KBM-7 (cell line): ENCODE measurements at regions not wholly inside any gene's neighbourhood (a gene's known extent, or its start where the extent isn't known, plus 50 kb on each side); places are given as distances from the start of the nearest gene placed in this dataset.

Experiments
- DNase-seq: peaks from one replicate; pipeline ENCODE4 v3.0.0-alpha.2; 2015
- in situ Hi-C: fragments of 300-500 bp; cut with MboI; formaldehyde crosslinking; loops from 2 replicates; pipeline ENCODE4 v1.14.3; 2020; ENCODE audit warnings: low sequenced_read_pairs, low pct_unique_long_range_greater_than_20kb, mixed read lengths

DNA sequence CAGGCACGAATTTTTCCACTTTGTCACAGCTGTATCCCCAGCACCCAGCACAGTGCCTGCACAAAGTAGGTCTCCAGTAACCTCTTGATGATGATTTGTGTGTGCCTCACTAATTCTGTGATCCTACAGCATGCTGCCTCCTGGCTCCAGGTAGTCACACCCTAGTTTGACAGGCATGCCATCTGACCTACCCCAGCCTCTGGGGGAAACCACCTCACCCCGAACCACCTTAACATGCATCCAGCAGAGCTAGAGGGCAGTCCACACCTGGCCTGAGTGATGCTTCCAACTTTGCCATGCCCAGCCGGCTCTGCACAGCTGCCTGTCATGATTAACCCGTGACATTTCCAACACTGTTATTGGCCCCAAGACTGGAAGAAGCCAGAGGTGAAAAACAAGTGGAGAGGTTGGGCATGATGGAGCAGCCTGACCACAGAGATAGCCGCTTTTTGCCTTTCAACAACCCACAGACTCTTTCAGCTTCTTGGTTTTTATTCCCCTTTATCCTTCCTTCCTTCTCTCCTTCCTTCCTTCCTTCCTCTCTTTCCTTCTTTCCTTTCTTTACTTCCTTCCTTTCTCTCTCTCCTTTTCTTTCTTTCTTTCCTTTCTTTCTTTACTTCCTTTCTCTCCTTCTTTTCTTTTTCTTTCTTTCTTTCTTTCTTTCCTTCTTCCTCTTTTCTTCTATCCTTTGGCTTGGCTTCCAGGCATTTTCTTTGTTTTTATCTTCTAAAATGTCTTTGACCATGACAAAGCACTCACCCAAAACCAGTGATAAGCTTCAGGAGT lies 294.4 kb upstream of the SIX2 start:
- DNase-seq: no peak
- in situ Hi-C loops: no loop called here

DNA sequence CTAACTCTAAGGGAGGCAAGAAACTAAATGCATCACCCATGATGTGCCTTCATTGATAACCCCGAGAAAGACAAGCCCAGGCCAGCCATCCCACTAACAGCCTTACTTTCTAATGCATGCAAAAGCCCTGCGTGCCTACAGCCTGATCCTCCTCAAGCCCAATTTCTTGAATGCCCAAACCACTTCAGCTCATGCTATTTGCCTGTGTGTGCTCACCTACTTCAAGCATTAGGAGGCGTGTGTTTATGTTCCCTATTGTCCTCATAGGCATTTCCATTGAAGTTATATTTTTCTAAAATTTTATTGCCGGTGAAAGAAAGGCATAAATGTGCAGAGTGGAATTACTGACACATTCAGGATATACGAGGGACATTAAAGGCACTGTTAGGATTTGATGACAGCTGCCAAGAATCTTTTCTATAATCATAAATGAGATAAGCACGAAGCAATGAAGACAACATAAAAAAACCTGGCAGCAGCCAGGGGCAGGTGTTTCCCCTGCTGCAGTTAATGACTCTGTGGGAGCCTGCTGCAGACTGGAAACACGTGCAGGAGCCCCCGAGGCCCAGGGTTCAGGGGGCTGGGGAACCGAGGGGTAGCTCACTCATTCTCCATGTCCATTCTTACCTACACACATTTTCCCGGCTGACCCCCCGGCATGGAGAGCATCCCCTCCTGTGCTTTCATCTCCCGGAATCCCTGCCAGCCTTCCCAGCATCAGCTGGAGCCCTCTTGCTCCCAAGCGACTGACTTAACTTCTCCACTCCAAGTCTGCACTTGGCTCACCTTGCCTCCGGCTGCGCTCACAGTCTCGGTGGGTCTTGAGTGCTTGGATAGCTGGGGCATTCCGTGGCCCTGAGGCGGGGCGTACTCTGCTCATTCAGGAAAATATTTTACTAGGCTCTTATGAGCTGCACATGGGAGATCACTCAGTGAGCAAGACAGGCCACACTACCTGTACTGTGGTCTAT lies 292.3 kb upstream of the SIX2 start:
- in situ Hi-C loops: no loop called here
- no peak for DNase-seq

DNA sequence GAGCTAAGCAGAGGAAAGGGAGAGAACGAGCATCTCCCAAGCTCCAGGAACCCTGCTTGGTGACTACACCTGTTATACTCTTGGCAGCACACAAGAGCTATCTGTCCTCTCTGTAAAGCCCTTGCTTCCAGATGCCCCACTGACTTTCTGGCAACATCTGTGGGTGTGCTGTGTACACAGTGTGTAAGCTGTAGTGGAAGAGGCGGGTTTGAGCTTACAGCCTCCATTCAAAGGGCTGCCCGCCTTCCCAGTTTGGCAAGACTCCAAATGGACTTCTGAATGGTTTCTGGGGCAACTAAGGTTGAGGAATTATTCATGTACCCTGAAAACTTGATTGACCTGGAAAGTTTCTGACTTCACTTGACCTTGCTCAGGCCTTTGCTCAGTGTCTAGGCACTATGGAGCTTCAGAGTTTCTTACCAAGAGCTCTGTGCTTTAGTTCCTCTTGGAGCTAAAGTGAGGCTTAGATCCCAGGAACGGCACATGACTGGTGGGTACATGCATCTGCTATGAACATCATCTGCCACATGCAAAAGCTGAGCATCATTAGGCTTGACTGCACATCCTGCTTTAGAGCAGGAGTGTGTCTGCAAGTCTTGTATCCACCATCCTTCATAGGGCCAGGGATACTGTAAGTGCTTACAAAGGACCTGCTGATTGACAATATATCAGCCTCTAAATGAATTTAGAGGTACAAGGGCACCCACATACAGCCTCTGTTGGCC lies 290.9 kb upstream of the SIX2 start:
- no peak for DNase-seq
- in situ Hi-C loops: no loop called here

DNA sequence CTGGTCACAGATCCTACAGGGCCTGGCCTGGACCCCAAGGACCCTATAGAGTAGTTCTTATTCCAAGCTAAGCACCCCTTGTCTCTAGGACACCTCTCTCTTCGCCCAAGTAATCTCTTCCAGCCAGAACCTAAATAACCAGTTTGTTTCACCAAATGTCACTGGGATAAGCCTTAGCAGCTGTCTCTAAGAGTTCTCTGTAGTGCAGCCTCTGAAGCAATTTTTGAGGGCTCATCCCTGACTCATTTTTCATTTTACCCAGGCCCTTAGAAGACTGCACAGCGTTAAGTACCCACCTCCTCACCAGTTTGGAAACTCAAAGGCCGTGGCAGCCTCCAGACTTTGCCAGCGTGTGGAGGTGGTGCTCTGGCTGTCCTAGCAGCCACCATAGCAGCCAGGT lies 290.1 kb upstream of the SIX2 start:
- no peak for DNase-seq
- in situ Hi-C loops: no loop called here

DNA sequence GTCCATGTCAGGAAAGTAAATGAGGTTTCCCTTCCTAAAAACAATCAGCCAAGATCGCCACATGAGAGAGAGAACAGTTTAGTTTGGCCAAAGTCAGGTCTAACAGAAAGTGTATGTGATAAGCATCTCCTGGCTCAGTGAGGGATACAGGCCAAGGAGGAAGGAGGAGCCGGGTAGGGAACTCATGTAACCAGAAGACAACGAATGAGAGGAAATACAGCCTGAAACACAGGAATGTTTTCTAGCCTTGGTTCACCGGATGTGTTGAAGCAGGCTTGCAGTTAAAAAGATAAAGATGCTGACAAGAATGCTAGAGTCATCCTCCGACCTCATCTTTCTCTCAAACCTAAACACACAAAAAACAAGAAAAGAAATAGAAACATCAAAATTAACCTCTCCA lies 283.9 kb upstream of the SIX2 start:
- DNase-seq: no peak
- in situ Hi-C loops: no loop called here

DNA sequence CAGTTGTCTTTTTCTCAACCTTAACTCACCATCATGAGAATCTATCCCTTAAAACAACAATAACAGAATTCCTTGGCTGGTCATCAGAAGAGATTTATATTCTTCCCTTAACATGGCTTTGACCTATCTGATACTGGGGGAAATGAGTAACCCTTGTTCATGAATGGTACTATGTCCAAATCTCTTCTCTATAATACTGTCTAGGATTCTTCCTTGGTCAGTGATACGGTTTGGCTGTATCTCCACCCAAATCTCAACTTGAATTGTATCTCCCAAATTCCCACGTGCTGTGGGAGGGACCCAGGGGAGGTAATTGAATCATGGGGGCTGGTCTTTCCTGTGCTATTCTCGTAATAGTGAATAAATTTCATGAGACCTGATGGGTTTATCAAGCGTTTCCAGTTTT lies 282.0 kb upstream of the SIX2 start:
- in situ Hi-C loops: no loop called here
- no peak for DNase-seq

DNA sequence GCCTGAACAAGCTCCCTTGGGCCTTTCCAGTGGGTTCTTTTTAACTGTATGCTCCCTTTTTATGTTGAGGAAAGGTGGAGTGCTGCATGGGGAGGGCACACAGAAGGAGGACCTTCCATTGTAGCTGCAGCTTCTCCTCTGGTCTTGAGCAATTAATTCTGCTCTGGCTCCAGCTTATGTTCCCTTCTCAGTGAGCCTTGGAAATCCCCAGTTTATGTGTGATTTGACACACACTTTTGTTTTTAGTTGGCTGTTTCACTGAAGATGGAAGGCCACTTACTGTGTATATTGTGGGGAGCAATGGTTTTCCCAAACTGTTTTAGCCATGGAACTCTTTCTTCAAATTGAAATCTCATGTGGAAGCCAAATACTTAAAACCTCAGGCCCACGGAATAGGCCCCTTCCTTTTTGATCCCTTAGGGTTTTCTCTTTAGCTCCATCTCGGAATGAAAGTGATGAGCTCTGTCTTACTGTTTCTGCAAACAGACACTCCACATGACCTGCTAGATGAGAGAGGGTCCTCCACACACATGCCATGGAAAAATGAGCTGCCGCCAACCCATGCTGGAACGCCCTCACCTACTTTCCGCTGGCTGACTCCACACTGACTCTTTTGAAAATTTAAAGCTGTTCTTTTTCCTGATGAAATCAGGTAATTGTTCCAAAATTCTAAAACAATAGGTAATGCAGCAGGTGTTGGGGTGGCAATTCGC lies 280.9 kb upstream of the SIX2 start:
- DNase-seq: no peak
- in situ Hi-C loops: no loop called here

DNA sequence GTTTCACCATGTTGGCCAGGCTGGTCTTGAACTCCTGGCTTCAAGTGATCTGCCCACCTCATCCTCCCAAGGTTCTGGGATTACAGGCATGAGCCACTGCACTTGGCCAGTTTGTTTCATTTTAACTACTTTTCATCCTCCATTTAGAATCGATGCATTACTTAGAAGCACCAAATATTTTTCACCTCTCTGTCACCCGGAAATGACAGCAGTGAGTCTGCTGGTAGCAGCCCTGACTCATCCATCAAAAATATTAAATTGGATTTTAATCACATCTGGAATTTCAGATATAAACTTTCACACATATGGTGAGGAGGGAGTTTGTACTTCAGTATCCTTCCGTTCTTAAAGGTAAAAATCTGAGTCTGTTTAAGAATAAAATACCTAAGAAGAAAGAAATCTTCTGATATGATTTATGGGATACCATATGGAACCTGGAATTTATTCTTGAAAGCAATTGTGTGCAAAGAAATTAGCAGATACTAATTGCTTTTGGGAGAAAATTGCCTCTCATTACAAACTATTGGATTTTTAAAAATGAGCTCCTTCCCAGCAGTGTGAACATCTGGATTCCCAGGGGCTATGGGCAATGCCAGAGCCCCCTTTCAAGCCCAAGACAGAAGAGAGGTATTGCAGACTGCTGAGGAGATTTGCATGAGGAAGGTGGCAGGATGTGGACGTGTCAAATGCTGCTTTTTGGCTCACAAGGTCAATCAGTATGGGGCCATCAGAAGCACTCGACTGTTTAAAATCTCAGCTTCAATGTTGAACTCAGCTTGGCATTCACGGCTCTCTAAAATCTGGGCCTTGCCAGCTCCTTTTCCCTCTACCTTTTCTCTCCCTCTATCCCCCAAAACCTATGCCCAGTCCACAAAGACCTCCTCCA lies 279.5 kb upstream of the SIX2 start:
- in situ Hi-C loops: no loop called here
- DNase-seq: no peak

DNA sequence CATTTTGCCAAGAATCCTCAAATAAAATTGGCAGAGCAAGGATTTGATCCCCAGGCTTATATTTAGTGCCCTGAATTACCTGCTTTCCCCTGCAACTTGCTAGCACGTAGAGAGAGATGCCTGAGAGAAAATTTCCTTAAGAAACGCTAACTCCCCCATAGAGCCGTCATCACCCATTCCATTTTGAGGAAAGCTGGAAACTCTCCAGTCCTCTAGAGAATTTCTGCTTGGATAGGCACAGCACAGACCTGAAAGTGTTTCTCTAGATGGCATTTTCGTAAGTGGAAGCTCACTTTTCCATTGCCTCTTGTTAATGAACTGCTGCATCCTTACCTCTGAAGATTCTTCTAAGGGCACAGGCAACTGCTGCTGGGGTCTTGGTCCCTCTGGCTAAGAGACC lies 277.8 kb upstream of the SIX2 start:
- in situ Hi-C loops: no loop called here
- DNase-seq: no peak

DNA sequence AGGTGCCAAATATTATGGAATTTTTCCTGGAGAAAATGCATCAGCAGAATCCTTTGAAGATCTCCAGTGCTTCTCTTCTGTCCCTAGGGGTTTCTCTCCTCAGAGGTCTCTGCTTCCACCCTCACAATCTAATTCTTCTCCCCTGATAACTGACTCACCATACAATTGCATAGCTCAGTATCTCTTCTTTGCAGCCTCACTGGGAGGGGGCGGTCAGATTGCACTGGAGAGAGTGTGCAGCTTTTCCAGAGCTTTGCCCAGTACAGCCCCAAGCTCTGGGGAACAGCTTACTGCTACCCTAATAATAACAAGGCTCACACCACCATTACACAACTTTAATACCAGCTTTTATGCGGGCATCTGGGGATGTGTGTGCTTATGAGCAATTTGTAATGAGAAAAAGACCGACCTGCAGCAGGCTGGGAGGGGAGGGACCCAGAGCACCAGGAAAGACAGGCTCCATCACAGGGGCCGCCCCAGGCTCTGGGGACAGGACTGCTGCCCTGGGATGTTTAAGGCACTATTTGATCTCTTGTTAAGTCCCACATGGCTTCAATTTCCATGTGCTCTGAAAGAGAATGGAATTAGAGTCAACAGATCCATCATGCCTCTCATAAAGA lies 276.6 kb upstream of the SIX2 start:
- DNase-seq: no peak
- in situ Hi-C loops: no loop called here

DNA sequence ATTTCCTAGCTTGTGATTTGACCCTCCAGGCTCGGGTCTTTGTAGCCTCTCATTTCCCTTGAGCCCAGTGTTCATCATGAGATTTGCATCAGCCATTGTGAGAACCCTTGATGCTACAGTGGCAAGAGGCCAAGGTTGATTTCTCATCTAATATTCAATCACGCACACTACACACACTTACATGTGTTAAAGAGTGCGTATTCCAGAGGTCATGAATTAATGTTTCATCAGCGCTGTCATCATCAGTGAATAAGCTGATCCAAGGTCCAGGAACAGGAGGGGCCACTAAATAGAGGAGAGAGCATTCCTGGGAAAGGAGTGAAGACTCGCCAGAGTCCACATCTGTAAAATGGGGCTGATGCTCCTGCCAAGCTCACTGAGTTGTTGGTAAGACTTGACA lies 276.1 kb upstream of the SIX2 start:
- in situ Hi-C loops: no loop called here
- no peak for DNase-seq

DNA sequence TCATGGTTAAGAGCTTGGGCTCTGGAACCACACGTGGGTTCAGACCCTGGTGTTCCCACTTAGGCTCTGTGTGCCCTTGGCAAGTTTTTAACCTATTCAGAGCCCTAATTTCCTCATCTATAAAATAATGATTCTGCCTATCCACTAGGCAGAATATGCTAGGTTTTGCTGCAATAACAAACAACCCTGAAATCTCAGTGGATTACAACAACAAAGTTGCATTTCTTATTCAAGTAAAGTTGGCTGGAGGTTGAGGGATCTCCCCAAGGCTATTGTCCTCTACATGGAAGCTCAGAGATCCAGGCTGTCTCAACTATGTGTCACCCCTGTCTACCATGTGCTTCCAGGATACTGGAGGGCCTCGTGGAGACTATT lies 275.4 kb upstream of the SIX2 start:
- in situ Hi-C loops: no loop called here
- DNase-seq: no peak

DNA sequence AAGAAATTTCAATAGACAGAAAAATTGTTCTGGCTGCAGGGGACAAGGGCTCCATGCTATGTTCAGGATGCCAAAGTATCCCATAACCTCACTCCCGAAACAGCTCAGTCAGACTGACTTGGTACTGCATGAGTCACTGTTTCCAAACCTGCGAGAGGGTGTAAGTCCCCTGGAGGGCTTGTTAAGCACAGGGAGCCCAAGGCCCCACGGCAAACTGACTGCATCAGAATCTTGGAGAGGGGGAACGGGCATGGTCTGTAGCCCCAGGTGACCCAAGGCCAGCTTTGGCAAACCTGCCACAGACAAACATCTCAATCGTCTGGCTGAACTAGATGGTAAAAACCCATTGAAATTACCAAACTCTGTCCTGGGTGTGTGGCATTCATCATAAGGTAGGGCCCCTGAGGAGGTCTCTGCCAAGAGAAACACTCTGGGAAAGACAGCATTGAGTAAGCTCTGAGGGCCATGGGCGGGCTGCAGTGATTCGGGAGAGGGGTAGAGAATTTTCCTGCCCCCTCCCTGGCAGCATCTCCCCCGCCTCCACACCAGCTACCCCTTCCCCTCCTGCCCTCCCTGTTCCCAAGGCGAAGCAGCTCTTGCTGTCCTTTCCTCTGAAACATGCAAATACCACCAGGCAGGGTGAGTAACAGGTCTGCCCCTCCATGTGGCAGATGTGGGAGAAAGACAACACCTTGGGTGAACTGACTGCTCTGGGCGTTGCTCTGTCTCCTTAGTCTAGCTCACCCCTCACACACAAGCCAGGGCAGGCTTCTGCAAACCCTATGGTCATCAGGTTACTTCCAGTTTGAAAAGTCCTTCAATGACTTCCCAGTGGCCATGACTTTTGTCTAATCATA lies 274.7 kb upstream of the SIX2 start:
- no peak for DNase-seq
- in situ Hi-C loops: no loop called here

DNA sequence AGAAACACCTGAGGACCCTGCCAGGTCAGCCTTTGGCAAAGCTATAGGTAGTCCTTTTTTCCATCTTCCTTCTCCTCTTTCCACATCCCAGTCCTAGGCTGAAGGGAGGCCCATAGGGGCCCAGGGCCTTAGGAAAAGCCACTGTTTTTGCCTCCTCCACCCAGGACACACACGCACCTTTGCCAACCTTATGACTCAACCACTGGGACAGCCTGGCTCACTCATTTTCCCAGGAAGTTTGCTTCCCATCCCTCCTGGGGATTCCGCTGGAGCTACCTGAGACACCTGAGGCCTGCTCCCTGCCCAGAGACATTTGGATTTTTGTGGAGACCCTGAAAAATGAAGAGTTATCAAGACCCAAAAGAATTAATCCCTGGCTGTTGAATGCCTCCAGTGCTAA lies 273.4 kb upstream of the SIX2 start:
- in situ Hi-C loops: no loop called here
- DNase-seq: no peak

DNA sequence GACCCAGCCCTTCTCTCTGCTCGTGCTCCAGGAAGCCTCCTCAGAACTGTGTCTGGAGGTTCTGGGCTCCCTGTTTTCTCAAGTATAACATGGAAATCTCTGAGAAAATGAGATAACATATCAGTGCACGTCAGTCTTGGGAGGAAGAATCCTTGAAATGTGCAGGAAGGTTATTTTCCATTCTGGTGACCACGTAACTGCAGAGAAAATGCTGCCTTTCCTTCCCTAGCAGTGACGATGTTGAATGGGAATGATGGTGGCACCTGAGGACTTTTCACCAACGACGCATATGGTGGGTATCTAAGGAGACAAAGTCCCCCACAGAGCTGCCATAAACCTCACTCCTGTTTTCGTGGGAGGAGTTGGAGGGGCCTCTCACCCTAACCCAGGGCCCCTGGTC lies 272.1 kb upstream of the SIX2 start:
- no peak for DNase-seq
- in situ Hi-C loops: no loop called here

DNA sequence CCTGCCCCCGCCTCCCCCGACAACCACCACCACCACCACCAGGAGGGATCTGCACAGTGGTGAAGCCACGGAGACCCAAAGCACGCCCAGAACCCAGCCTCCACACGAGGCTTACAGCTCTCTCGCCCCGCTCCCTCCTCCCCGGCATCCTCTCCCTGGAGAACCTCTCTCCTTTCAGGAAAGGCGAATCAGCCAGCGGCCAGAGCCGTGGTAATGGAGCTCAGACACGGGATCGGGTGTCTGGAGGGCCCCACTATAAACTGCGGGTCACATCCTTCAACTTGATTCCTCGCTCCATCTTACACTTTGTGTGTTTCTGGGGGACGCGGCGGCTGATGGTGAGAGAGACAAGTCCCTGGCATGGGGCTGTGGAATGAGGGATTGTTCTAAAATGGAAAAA lies 271.5 kb upstream of the SIX2 start:
- no peak for DNase-seq
- in situ Hi-C loops: no loop called here

DNA sequence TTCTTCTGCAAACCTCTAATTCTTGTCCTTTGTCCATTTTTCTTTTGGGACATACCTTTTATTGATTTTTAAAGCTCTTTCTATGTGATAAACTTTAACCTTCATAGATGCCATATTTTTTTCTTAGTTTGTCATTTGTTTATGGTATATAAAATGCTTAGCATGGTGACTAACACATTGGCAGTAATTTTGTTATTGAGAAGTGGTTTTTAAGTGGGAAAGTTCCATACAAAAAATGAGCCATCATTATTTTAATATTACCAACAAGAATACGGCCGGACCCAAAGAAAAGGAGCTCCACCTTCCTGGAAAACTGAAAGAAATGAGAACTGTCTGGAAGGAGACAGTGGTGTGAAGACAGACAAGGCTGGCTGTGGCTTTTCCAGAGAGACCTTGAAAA lies 270.1 kb upstream of the SIX2 start:
- in situ Hi-C loops: no loop called here
- no peak for DNase-seq
